HG02973 (cell line): ENCODE measurements at regions not wholly inside any gene's neighbourhood (a gene's known extent, or its start where the extent isn't known, plus 50 kb on each side); places are given as distances from the start of the nearest gene placed in this dataset.

Experiments used
- ATAC-seq: cut with Tn5 transposase; IDR thresholded peaks from one replicate; pipeline ENCODE4 v1.9.1; 2021; ENCODE audit warnings: moderate library complexity; ENCODE audit not compliant: unreplicated experiment

DNA sequence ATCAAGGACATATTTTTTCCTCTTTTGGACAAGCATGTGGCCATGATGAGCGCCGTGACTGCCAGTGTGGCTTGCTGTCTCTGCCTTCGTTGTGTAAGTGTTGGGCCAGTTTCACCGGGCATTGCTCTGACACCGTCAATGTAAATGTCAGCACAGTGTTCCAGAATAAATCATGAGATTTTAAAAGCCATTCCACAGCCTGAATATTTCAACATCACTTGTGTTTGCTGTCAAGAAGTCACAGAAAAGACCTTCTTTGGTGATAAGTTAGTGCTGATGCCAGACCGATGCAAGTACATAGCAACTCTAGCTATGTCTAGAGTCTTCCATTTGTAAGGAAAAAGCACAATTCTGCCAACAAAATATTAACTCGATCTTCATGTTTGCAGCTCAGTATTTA is 467.8 kb downstream of the TBC1D22A start:
- no peak for ATAC-seq

DNA sequence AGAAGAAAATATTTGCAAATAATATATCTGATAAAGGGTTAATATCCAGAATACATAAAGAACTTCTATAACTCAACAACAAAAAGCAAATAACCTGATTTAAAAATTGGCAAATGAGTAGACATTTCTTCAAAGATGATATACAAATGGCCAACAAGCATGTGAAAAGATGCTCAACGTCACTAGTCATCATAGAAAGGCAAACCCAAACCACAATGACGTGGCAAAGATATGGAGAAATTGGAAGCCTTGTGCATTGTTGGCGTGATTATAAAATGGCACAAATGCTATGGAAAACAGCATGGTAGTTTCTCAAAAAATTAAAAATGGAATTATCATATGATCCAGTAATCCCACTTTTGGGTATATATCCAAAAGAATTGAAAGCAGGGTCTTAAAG is 466.3 kb downstream of the TBC1D22A start:
- no peak for ATAC-seq

DNA sequence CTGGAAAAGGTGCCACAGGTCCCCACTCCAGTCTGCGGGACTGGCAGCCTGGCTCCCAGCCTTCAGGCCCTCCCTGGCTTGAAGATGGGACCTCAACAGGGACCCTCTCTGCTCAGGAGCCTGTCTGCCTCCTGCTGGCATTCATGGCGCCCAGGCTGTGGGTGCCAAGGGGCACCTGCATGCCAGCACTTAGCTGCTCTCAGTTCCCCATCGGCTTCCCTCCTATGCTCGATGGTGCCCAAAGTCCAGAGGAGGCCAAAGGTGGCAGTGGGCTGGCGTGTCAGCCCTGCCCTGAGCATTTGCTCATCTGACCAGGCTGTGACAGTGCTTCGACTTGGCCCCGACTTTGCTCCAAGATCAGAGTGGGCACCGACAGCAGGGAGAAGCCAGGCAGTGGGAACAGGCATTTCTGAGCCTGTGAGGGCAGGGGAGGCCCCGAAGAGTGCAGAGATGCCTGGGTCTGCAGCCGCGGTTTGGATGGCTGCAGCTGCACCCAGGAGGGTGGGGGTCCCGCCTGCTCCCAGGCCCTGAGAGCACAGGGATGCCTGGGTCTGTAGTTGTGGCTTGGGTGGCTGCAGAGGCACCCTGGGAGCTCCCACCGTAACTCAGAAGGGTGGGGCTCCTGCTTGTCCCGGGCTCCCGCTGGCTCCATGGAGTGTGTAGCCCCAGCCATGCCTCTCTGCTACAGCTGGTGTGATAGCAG is 463.6 kb downstream of the TBC1D22A start:
- ATAC-seq: no peak

DNA sequence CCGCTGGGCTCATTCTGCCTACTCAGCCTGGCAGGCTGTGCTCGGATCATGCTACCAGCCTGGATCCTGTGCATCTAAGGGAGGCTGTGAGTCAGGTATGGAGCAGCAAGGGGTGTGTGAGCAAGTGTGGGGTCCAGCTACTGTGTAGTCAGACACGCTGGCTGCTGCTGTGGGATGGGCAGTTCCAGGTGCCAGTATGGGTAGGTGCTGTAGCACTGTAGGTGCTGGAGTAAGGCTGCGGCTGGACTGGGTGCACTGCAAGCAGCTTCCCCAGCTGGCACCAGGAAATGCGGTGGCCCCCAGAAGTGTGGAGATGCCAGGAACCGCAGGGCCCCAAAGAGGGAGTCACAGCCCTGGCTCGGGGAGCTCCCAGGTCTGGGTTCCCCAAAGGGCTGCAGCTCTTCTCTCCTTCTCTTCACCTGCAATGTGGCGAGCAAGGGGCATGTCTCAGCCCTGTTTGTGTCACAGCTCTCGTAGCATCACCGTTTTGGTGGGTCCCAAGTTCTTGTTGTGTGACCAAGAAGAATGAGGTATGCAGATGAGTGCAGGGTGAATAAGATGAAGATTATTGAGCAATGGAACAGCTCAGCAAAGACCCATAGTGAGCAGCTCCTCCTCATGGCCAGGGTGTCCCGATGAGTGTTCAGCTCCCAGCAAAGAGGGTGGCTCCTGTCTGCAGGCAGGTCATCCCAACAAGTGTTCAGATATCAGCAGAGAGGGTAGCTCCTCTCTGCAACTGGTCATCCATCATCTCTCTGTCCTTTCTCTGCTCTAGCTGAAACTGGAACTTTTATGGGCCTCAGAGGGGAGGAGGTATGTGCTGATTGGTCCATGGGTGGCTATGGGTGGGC is 462.9 kb downstream of the TBC1D22A start:
- no peak for ATAC-seq
